ENCODE measurements at regions not wholly inside any gene's neighbourhood (a gene's known extent, or its start where the extent isn't known, plus 50 kb on each side); places are given as distances from the start of the nearest gene placed in this dataset.
"Not testable (repeated sequence)": the region's sequence is repeated elsewhere in the genome, so short reads cannot be mapped to it uniquely, and the experiment has no call there.

DNA sequence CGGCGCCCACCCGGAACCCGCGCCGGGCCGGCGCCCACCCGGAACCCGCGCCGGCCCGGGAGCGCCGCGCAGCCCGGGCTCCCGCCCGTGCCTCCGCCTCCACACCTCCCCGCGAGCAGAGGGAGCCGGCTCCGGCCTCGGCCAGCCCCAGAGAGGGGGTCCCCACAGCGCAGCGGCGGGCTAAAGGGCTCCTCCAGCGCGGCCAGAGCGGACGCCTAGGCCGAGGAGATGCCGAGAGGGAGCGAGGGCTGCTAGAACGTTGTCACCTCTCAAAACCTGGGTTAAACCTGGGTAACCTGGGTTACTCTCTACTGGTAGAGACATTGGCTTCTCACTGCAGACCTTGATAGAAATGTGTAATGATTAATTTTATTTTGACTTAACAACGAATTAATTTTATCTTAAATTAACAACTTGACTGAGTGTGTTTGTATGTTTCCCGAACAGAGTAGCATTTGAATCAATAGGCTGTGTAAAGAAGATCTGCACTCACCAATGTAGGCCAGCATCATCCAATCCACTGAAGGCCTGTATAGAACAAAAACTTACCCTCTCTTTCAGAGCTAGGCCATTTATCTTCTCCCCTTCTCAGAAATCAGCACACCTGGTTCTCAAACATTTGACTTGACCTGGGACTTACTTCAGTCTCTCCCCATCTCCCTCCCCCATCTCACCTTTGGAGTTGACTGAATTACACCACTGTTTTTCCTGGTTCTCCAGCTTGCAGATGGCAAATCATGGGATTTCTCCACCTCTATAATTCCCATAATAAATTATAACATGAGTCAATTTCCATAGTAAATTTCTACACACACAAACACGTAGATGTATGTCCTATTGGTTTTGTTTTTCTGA, 242.7 kb downstream of the ASXL3 start:
- Mint-ChIP-seq H3K9me3 (ENCODE audit: insufficient read depth) (no peaks in the 10 kb centered on the region), H3K36me3 (ENCODE audit: low read depth) (no peaks in the 10 kb centered on the region), H3K27me3 (ENCODE audit: low read depth) (no peaks in the 10 kb centered on the region), H3K4me3 (no peak overlapping the region), H3K4me1 (ENCODE audit: low read depth) (no peaks in the 10 kb centered on the region), H3K27ac (no peak overlapping the region)
- no peak for DNase-seq
- ATAC-seq, result no peak
- POLR2A ChIA-PET, result no interaction called here
- CTCF ChIA-PET, result no interaction called here

DNA sequence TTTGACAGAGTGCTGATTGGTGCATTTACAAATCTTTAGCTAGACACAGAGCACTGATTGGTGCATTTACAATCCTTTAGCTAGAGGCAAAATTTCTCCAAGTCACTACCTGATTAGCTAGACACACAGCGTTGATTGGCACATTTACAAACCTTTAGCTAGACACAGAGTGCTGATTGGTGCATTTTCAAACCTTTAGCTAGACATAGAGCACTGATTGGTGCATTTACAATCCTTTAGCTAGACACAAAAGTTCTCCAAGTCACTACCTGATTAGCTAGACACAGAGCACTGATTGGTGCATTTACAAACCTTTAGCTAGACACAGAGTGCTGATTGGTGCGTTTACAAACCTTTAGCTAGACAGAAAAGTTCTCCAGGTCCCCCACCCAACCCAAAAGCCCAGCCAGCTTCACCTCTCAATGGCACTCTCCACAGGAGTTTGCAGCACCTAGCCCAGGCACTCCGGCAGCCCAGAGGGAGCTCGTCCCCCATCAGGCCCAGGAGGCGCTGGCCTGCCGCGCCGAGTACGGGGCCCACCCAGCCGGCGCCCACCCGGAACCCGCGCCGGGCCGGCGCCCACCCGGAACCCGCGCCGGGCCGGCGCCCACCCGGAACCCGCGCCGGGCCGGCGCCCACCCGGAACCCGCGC, 241.8 kb downstream of the ASXL3 start:
- H3K4me3 Mint-ChIP-seq; H3K27ac Mint-ChIP-seq; CTCF ChIA-PET; POLR2A ChIA-PET; H3K9me3 Mint-ChIP-seq (ENCODE audit: insufficient read depth); H3K4me1 Mint-ChIP-seq (ENCODE audit: low read depth); ATAC-seq; H3K36me3 Mint-ChIP-seq (ENCODE audit: low read depth); H3K27me3 Mint-ChIP-seq (ENCODE audit: low read depth); DNase-seq: not testable (repeated sequence)

DNA sequence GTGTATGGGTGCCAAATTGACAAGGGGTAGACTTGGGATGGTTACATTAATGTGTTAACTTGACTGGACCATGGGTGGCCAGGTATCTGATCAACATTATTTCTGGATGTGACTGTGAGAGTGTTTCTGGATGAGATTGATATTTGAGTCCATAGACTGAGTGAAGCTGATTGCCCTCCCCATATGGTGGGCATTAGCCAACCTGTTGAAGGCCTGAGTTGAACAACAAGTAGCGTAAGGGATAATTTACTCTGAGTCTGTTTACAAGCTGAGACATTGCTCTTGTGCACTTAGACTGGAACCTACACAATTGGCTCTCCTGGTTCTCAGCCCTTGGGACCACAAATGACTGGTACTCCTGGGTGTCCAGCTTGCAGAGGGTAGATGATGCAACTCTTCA, 240.1 kb downstream of the ASXL3 start:
- no peak overlapping the region for H3K4me3 Mint-ChIP-seq
- no peak overlapping the region for H3K27ac Mint-ChIP-seq
- no peaks in the 10 kb centered on the region for H3K4me1 Mint-ChIP-seq (ENCODE audit: low read depth)
- H3K36me3 Mint-ChIP-seq (ENCODE audit: low read depth), result no peaks in the 10 kb centered on the region
- CTCF ChIA-PET, result no interaction called here
- DNase-seq, result no peak
- no peaks in the 10 kb centered on the region for H3K9me3 Mint-ChIP-seq (ENCODE audit: insufficient read depth)
- ATAC-seq, result no peak
- POLR2A ChIA-PET, result no interaction called here
- H3K27me3 Mint-ChIP-seq (ENCODE audit: low read depth), result no peaks in the 10 kb centered on the region

DNA sequence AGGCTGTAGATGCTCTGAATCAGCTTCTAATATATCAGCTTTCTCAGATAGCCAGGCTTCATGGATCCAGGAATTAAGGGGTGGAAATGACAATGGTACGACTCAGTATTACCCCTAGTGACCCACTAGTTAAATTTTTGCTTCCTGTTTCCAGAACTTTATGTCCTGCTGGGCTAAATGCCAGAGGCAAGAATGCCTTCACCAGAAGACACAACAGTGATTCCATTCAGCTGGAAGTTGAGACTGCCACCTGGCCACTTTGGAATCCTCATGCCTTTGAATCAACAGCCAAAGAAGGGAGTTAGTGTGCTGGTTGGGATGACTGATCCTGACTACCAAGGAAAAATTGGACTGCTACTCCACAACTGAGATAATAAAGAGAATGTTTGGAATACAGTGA, 239.1 kb downstream of the ASXL3 start:
- ATAC-seq (no peak), DNase-seq (no peak)
- Mint-ChIP-seq H3K4me1 (ENCODE audit: low read depth) (no peaks in the 10 kb centered on the region), H3K27me3 (ENCODE audit: low read depth) (no peaks in the 10 kb centered on the region), H3K4me3 (no peak overlapping the region), H3K9me3 (ENCODE audit: insufficient read depth) (no peaks in the 10 kb centered on the region), H3K36me3 (ENCODE audit: low read depth) (no peaks in the 10 kb centered on the region), H3K27ac (no peak overlapping the region)
- ChIA-PET CTCF (no interaction called here), POLR2A (no interaction called here)

DNA sequence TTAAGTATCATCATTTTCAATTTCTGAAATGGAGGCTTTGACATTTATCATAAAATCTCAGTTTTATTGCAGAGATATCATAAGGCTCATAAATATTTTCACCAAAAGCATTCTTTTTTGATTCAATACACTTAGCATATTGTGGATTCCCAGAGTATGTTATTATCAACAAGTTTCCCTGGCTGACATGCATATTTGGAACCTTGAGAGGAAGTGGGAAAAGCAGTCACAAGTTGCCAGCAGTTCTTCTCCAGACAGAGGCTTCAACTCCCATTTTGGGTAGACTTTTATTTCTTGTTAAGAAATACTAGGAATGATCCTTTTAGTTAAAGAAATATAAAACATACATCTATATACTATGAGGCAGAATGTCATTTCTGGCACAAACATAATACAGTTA, 236.5 kb downstream of the ASXL3 start:
- no peak overlapping the region for H3K4me3 Mint-ChIP-seq
- ChIA-PET POLR2A (no interaction called here), CTCF (no interaction called here)
- H3K9me3 Mint-ChIP-seq (ENCODE audit: insufficient read depth), result no peaks in the 10 kb centered on the region
- H3K36me3 Mint-ChIP-seq (ENCODE audit: low read depth), result no peaks in the 10 kb centered on the region
- H3K27me3 Mint-ChIP-seq (ENCODE audit: low read depth), result no peaks in the 10 kb centered on the region
- no peaks in the 10 kb centered on the region for H3K4me1 Mint-ChIP-seq (ENCODE audit: low read depth)
- DNase-seq, result no peak
- H3K27ac Mint-ChIP-seq, result no peak overlapping the region
- ATAC-seq, result no peak

DNA sequence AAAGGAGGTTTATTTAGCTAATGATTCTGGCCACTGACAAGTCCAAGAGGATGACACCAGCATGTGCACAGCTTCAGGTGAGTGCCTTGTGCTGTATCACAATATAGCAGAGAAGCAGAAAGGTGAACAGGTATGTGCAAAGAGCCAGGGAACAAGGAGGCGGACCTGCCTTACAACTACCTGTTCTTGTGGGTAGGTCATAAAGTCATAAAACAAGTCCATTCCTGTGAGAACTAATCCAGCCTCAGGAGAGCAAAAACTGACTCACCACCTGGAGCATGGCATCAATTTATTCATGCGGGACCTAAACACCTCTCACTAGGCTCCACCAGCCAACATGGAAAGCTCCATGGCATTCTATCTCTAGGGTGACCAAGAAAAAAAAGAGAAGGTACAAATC, 234.2 kb downstream of the ASXL3 start:
- H3K27me3 Mint-ChIP-seq (ENCODE audit: low read depth), result no peaks in the 10 kb centered on the region
- CTCF ChIA-PET, result no interaction called here
- H3K36me3 Mint-ChIP-seq (ENCODE audit: low read depth), result no peaks in the 10 kb centered on the region
- no peaks in the 10 kb centered on the region for H3K4me1 Mint-ChIP-seq (ENCODE audit: low read depth)
- no peak overlapping the region for H3K27ac Mint-ChIP-seq
- DNase-seq (no peak), ATAC-seq (no peak)
- no peak overlapping the region for H3K4me3 Mint-ChIP-seq
- no peaks in the 10 kb centered on the region for H3K9me3 Mint-ChIP-seq (ENCODE audit: insufficient read depth)
- POLR2A ChIA-PET, result no interaction called here

DNA sequence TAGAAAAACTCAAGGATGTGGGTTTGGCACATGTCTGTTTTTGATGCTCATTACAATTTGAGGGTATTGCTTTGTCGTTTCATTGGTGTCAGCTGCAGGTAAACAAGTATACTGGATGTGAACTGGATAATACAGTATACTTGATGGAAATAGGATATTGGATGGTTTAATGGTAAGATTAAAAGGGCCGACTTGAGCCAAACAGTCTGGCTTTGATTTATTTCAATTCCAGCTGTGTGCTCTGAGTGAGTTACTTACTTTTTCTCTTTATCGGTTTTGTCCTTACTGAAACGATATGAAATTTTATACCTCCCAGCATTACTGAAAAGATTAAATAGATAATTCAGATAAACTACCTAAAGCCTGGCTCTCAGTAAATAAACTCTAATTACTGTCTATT, 227.6 kb downstream of the ASXL3 start:
- DNase-seq, result no peak

DNA sequence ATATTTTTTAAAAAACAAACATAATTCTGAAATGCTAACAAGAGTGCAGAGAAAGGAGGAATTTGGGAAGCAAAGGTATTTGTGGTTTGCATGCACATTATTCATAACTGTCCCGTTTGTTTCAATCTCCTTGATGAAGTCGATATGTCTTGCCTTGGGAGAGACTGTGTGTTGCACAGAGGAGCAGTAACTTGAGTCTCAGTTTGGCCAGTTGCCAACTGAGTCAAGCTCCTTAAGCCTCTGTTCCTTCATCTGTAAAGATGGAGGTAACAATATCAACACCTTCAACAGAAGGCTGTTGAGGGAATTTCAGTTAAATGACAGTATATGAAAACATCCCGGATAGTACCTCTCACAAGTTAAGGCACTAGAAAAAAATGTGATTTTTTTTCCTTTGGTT, 226.2 kb downstream of the ASXL3 start:
- DNase-seq, result no peak
- no peaks in the 10 kb centered on the region for H3K9me3 Mint-ChIP-seq (ENCODE audit: insufficient read depth)
- H3K27me3 Mint-ChIP-seq (ENCODE audit: low read depth), result no peaks in the 10 kb centered on the region
- ATAC-seq, result no peak
- H3K36me3 Mint-ChIP-seq (ENCODE audit: low read depth), result no peaks in the 10 kb centered on the region
- H3K4me1 Mint-ChIP-seq (ENCODE audit: low read depth), result no peaks in the 10 kb centered on the region
- ChIA-PET POLR2A (no interaction called here), CTCF (no interaction called here)
- H3K27ac Mint-ChIP-seq, result no peak overlapping the region
- H3K4me3 Mint-ChIP-seq, result no peak overlapping the region

More for the DNA sequence above, 227.6 kb downstream of the ASXL3 start:
- Mint-ChIP-seq H3K27ac (no peak overlapping the region), H3K36me3 (ENCODE audit: low read depth) (no peaks in the 10 kb centered on the region), H3K4me3 (no peak overlapping the region), H3K9me3 (ENCODE audit: insufficient read depth) (no peaks in the 10 kb centered on the region), H3K27me3 (ENCODE audit: low read depth) (no peaks in the 10 kb centered on the region), H3K4me1 (ENCODE audit: low read depth) (no peaks in the 10 kb centered on the region)
- CTCF ChIA-PET, result no interaction called here
- no peak for ATAC-seq
- POLR2A ChIA-PET, result no interaction called here

DNA sequence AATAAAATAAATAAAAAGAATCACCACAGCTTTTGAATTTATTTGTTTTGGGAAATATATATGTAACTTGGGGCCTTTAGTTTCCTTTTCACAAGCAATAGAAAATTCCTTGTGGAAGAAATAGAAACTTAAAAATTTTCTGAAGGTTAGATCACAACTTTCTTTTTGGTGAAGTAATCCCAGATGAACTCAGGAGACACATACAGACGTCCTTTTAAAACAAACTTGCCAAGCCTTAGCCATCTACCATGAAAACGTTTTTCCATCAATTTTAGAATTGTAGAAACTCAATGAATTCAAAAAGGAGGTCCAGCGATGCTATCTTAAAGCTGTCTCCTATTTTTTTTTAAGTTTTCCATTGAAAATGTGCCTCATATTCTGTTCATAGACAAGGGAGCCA, 225.6 kb downstream of the ASXL3 start:
- DNase-seq (no peak), ATAC-seq (no peak)
- CTCF ChIA-PET, result no interaction called here
- Mint-ChIP-seq H3K4me1 (ENCODE audit: low read depth) (no peaks in the 10 kb centered on the region), H3K27me3 (ENCODE audit: low read depth) (no peaks in the 10 kb centered on the region), H3K9me3 (ENCODE audit: insufficient read depth) (no peaks in the 10 kb centered on the region), H3K4me3 (no peak overlapping the region), H3K27ac (no peak overlapping the region), H3K36me3 (ENCODE audit: low read depth) (no peaks in the 10 kb centered on the region)
- POLR2A ChIA-PET, result no interaction called here

DNA sequence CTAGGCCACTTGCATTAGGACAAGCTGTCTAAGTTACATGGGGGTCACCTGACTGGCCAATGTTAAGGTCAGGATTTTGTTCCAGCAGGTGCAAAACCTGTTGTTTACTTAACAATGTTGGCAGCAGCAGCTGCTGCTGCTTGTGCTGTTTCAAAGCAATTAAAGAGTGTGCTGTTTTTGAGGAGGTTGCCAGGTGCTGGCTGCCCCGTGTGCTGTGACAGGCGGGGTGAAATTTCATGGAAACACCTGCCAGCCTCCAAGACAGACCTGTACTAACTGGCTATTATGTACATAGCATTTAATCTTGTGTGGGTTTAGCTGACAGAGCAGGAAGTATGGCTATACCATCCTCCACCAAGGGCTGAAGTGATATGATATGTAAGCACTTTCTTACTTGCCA, 224.9 kb downstream of the ASXL3 start:
- DNase-seq (no peak), ATAC-seq (no peak)
- Mint-ChIP-seq H3K4me1 (ENCODE audit: low read depth) (no peaks in the 10 kb centered on the region), H3K27ac (no peak overlapping the region), H3K36me3 (ENCODE audit: low read depth) (no peaks in the 10 kb centered on the region), H3K9me3 (ENCODE audit: insufficient read depth) (no peaks in the 10 kb centered on the region), H3K27me3 (ENCODE audit: low read depth) (no peaks in the 10 kb centered on the region), H3K4me3 (no peak overlapping the region)
- CTCF ChIA-PET, result no interaction called here
- POLR2A ChIA-PET, result no interaction called here

All from activated CD8-positive, alpha-beta T cell treated with anti-CD3 and anti-CD28 coated beads, Interleukin-2, amount 10 ng/mL, durations not matched to agents 7 days and 5 days (primary cell).